Ovary (tissue), 3 donors: ENCODE measurements at regions not wholly inside any gene's neighbourhood (a gene's known extent, or its start where the extent isn't known, plus 50 kb on each side); places are given as distances from the start of the nearest gene placed in this dataset.

Experiments
- EP300 ChIP-seq: sonication (generic); formaldehyde crosslinking; IDR thresholded peaks from one replicate; pipeline ENCODE4 v1.6.1; 2017; ENCODE audit warnings: antibody characterized with exemption
- POLR2A ChIP-seq: fragments of 450-650 bp; IDR thresholded peaks from one replicate; pipeline ENCODE4 v1.6.1; 2017; ENCODE audit warnings: antibody characterized with exemption, mild to moderate bottlenecking, moderate library complexity
- TF ChIP-seq, protein P1 (sequence below), 3 donors: fragments of 450-650 bp in 2 of 3; fragments of 200-600 bp in 1 of 3; IDR thresholded peaks; one replicate each; pipeline versions ENCODE4 v1.5.1 to v1.8.0; 2016 to 2022; ENCODE audit warnings: antibody characterized with exemption in 3 of 3, mild to moderate bottlenecking in 1 of 3
- donor health status: DM: no; HTN: no; CAD: no.

DNA sequence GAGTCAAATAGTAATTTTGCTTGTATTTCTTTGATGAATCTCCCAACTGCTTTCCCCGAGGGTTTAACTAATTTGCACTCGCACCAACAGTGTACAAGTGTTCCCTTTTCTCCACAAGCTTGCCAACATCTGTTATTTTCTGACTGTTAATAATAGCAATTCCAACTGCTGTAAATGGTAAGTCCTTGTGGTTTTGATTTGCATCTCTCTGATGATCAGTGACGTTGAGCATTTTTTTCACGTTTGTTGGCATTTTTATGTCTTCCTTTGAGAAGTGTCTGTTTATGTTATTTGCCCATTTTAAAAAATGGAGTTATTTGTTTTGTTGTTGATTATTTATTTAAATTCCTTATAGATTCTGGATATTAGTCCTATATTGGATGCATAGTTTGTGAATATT lies 399.8 kb upstream of the MAN1A1 start:
- TF ChIP-seq, protein P1, sequence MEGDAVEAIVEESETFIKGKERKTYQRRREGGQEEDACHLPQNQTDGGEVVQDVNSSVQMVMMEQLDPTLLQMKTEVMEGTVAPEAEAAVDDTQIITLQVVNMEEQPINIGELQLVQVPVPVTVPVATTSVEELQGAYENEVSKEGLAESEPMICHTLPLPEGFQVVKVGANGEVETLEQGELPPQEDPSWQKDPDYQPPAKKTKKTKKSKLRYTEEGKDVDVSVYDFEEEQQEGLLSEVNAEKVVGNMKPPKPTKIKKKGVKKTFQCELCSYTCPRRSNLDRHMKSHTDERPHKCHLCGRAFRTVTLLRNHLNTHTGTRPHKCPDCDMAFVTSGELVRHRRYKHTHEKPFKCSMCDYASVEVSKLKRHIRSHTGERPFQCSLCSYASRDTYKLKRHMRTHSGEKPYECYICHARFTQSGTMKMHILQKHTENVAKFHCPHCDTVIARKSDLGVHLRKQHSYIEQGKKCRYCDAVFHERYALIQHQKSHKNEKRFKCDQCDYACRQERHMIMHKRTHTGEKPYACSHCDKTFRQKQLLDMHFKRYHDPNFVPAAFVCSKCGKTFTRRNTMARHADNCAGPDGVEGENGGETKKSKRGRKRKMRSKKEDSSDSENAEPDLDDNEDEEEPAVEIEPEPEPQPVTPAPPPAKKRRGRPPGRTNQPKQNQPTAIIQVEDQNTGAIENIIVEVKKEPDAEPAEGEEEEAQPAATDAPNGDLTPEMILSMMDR (IDR thresholded peaks at IDR 0.05) = no peak
- TF ChIP-seq POLR2A = no peak
- no peak for TF ChIP-seq EP300
